SK-N-SH (cell line): ENCODE measurements at regions not wholly inside any gene's neighbourhood (a gene's known extent, or its start where the extent isn't known, plus 50 kb on each side); places are given as distances from the start of the nearest gene placed in this dataset.

Experiments used
- CTCF ChIA-PET: fragments of 300-600, 350-600 bp; formaldehyde crosslinking; extraction: SDS; loops from one replicate; lab custom pipeline; 2021; lab: Yijun Ruan, JAX
- POLR2A ChIA-PET: fragments of 350-600 bp; sonication (Branson Sonifier 250); formaldehyde crosslinking; extraction: SDS; loops from one replicate; lab custom pipeline; 2020; ENCODE audit warnings: antibody characterized with exemption, inconsistent platforms; lab: Yijun Ruan, JAX
- DNase-seq: peaks from one replicate; pipeline ENCODE4 v3.0.0; 2012
- H2AFZ ChIP-seq: fragments of 200-600 bp; sonication (generic); 2 replicates; pipeline ENCODE4 v1.8.1; 2016; ENCODE audit warnings: antibody characterized with exemption, mild to moderate bottlenecking, low read depth
- H3F3A ChIP-seq: fragments of 200-600 bp; sonication (generic); replicated peaks from 2 replicates; pipeline ENCODE3; 2016; ENCODE audit warnings: antibody characterized with exemption, mild to moderate bottlenecking; ENCODE audit not compliant: insufficient read depth
- H3K27ac ChIP-seq, 2 experiments: fragments of 200-500 bp in 1 of 2; fragments of 200-600 bp in 1 of 2; sonication (Bioruptor generic) in 1 of 2; sonication (generic), shearing (Covaris generic) in 1 of 2; 2 replicates each; pipeline versions ENCODE4 v1.5.1 to v1.6.1; 2014 to 2016; ENCODE audit warnings: low read depth in 2 of 2, inconsistent platforms in 1 of 2, low read length in 1 of 2, mild to moderate bottlenecking in 1 of 2, mixed read lengths in 1 of 2
- H3K27me3 ChIP-seq: fragments of 200-600 bp; sonication (generic), shearing (Covaris generic); 2 replicates; pipeline ENCODE4 v1.6.1; 2016; ENCODE audit warnings: mixed run types; ENCODE audit not compliant: insufficient read depth
- H3K36me3 ChIP-seq, 2 experiments: fragments of 200-500 bp in 1 of 2; fragments of 200-600 bp in 1 of 2; sonication (Bioruptor generic) in 1 of 2; sonication (generic) in 1 of 2; replicated peaks in 1 of 2; 2 replicates each; pipeline versions ENCODE3 to v1.5.1; 2014 to 2016; ENCODE audit warnings: low read length in 1 of 2, mild to moderate bottlenecking in 1 of 2; ENCODE audit not compliant: insufficient read depth in 2 of 2, control insufficient read depth in 1 of 2
- H3K4me1 ChIP-seq, 2 experiments: fragments of 200-500 bp in 1 of 2; fragments of 200-600 bp in 1 of 2; sonication (Bioruptor generic) in 1 of 2; sonication (generic), shearing (Covaris generic) in 1 of 2; 2 replicates each; pipeline versions ENCODE4 v1.5.1 to v1.6.1; 2014 to 2016; ENCODE audit warnings: low read depth in 1 of 2, low read length in 1 of 2, mixed run types in 1 of 2; ENCODE audit not compliant: insufficient read depth in 2 of 2, control insufficient read depth in 1 of 2
- H3K4me2 ChIP-seq: fragments of 200-600 bp; sonication (generic), shearing (Covaris generic); 2 replicates; pipeline ENCODE4 v1.6.1; 2017; ENCODE audit warnings: mixed run types
- H3K4me3 ChIP-seq, 2 experiments: fragments of 200-500 bp in 1 of 2; fragments of 200-600 bp in 1 of 2; sonication (Bioruptor generic) in 1 of 2; sonication (generic), shearing (Covaris generic) in 1 of 2; 2 replicates each; pipeline versions ENCODE4 v1.5.1 to v1.8.1; 2014 to 2016; ENCODE audit warnings: low read depth in 2 of 2, inconsistent platforms in 1 of 2, low read length in 1 of 2, mild to moderate bottlenecking in 1 of 2, mixed read lengths in 1 of 2, moderate library complexity in 1 of 2
- H3K79me2 ChIP-seq: fragments of 200-600 bp; sonication (generic); 2 replicates; pipeline ENCODE4 v1.8.1; 2017; ENCODE audit warnings: mild to moderate bottlenecking; ENCODE audit not compliant: insufficient read depth
- H3K9ac ChIP-seq: fragments of 200-600 bp; sonication (generic); 2 replicates; pipeline ENCODE4 v1.6.1; 2017; ENCODE audit warnings: mixed run types
- H3K9me2 ChIP-seq: fragments of 200-600 bp; sonication (generic); 2 replicates; pipeline ENCODE4 v1.6.1; 2017; ENCODE audit warnings: mixed run types
- H3K9me3 ChIP-seq: fragments of 200-600 bp; sonication (generic); 2 replicates; pipeline ENCODE4 v1.6.1; 2017; ENCODE audit warnings: mixed run types, mild to moderate bottlenecking, moderate library complexity
- H4K20me1 ChIP-seq: fragments of 200-600 bp; sonication (generic); 2 replicates; pipeline ENCODE4 v1.6.1; 2017; ENCODE audit warnings: mild to moderate bottlenecking, mixed run types; ENCODE audit not compliant: insufficient read depth
- CHD2 ChIP-seq: fragments of 150-350 bp; IDR thresholded peaks from 2 replicates; pipeline ENCODE4 v1.6.1; 2018; ENCODE audit warnings: low read length; ENCODE audit not compliant: partially characterized antibody
- ELF1 ChIP-seq: IDR thresholded peaks from 2 replicates; pipeline ENCODE4 v1.4.0; 2012
- EZH2phosphoT487 ChIP-seq: fragments of 200-600 bp; sonication (generic); IDR thresholded peaks from 2 replicates; pipeline ENCODE4 v1.6.1; 2017; ENCODE audit warnings: low read depth, mixed run types, mild to moderate bottlenecking, antibody characterized with exemption, moderate library complexity, borderline replicate concordance
- FOSL2 ChIP-seq: IDR thresholded peaks from 2 replicates; pipeline ENCODE4 v1.4.0; 2012; ENCODE audit warnings: low read depth, mild to moderate bottlenecking, moderate library complexity, borderline replicate concordance
- GATA2 ChIP-seq: sonication (generic); formaldehyde crosslinking; IDR thresholded peaks from 2 replicates; pipeline ENCODE4 v1.5.0; 2020; ENCODE audit warnings: mild to moderate bottlenecking, missing genetic modification reagents
- MEF2A ChIP-seq: IDR thresholded peaks from 2 replicates; pipeline ENCODE4 v1.4.0; 2012; ENCODE audit warnings: low read depth, borderline replicate concordance
- MXI1 ChIP-seq: IDR thresholded peaks from 2 replicates; pipeline ENCODE4 v1.6.1; 2012; ENCODE audit warnings: mild to moderate bottlenecking, low read depth, low read length, improper control_type of control experiment
- NFIC ChIP-seq: IDR thresholded peaks from 2 replicates; pipeline ENCODE4 v1.4.0; 2012; ENCODE audit warnings: borderline replicate concordance
- NRF1 ChIP-seq: IDR thresholded peaks from 2 replicates; pipeline ENCODE4 v1.6.1; 2012; ENCODE audit warnings: low read depth, mild to moderate bottlenecking, low read length
- POLR2AphosphoS5 ChIP-seq: IDR thresholded peaks from 2 replicates; pipeline ENCODE4 v1.6.1; 2012; ENCODE audit warnings: low read depth, low read length
- RCOR1 ChIP-seq: fragments of 150-350 bp; IDR thresholded peaks from 2 replicates; pipeline ENCODE4 v1.6.1; 2017; ENCODE audit warnings: antibody characterized with exemption, low read length
- REST ChIP-seq: IDR thresholded peaks from 2 replicates; pipeline ENCODE4 v1.6.1; 2012; ENCODE audit warnings: mild to moderate bottlenecking, low read depth, low read length, moderate library complexity
- RXRA ChIP-seq: IDR thresholded peaks from 2 replicates; pipeline ENCODE4 v1.4.0; 2012; ENCODE audit warnings: low read depth, mild to moderate bottlenecking, borderline replicate concordance
- SMC3 ChIP-seq: IDR thresholded peaks from 2 replicates; pipeline ENCODE4 v1.6.1; 2012; ENCODE audit warnings: low read depth, low read length, improper control_type of control experiment
- TAF1 ChIP-seq: IDR thresholded peaks from 2 replicates; pipeline ENCODE4 v1.6.1; 2012; ENCODE audit warnings: low read depth, mild to moderate bottlenecking, low read length, moderate library complexity, borderline replicate concordance
- TEAD4 ChIP-seq: IDR thresholded peaks from 2 replicates; pipeline ENCODE4 v1.4.0; 2012; ENCODE audit warnings: mild to moderate bottlenecking, borderline replicate concordance; ENCODE audit not compliant: insufficient read depth
- WGBS: methylation state at CpG from one replicate; pipeline ENCODE4 v1.1.6; 2017; ENCODE audit warnings: low lambda C conversion rate; 5-methylcytosine and 5-hydroxymethylcytosine counted together
- TF ChIP-seq, protein P1 (sequence below): fragments of 200-600 bp; sonication (generic); IDR thresholded peaks from 2 replicates; pipeline ENCODE4 v1.6.1; 2017; ENCODE audit warnings: antibody characterized with exemption, mild to moderate bottlenecking, moderate library complexity

DNA sequence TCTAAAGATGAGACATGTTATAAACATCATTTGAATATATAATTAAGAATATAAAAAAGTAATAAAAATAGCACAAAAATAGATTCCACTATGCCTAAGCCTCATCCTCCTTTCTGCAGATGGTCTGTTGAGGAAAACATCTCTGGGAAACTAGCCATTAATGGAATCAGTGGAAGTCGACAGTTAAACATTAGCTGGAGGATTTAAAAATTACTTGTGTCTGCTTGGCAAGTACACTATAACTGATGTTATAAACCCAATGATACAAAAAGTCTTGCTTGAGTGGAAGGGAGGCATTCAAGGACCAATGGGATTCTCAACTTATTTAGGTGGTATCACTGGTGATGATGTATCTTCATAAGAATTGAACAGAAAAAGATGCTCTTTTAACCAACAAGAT lies 1598.3 kb downstream of the PCDH18 start:
- WGBS = 9% methylated on average over 1 of the region's 1 CpG
- POLR2A ChIA-PET = no interaction called here
- no peaks in the 10 kb centered on the region for H3K36me3 ChIP-seq
- H3K9me2 ChIP-seq = no peaks in the 10 kb centered on the region
- no peak overlapping the region for H2AFZ ChIP-seq
- no peaks in the 10 kb centered on the region for H3K4me1 ChIP-seq
- no peak for DNase-seq
- no peaks in the 10 kb centered on the region for H3K9me3 ChIP-seq
- no peak for TF ChIP-seq MEF2A
- no peak for TF ChIP-seq FOSL2
- no peak for TF ChIP-seq TEAD4
- TF ChIP-seq, all 33 proteins: peak for 0
- H4K20me1 ChIP-seq = no peaks in the 10 kb centered on the region
- no peak overlapping the region for H3K4me2 ChIP-seq
- no peak overlapping the region for H3K9ac ChIP-seq
- H3F3A ChIP-seq = no peaks in the 10 kb centered on the region
- H3K27me3 ChIP-seq = no peaks in the 10 kb centered on the region
- H3K79me2 ChIP-seq = no peaks in the 10 kb centered on the region
- H3K4me3 ChIP-seq = no peak overlapping the region
- H3K27ac ChIP-seq = no peak overlapping the region
- CTCF ChIA-PET = no interaction called here

- H3K36me3 ChIP-seq = no peaks in the 10 kb centered on the region
- H3K27me3 ChIP-seq = no peaks in the 10 kb centered on the region
- H3K79me2 ChIP-seq = no peaks in the 10 kb centered on the region
- H3K4me2 ChIP-seq = no peak overlapping the region
- CTCF ChIA-PET = interaction anchor here (1.5 kb wide), 1 partner anchor 10 kb away, joined by 3 read pairs; no protein-coding TSS in a partner anchor
- no peak overlapping the region for H3K27ac ChIP-seq
- no peak overlapping the region for H3K9ac ChIP-seq
- H3F3A ChIP-seq = no peaks in the 10 kb centered on the region
- H3K4me3 ChIP-seq = no peak overlapping the region
- H3K9me3 ChIP-seq = no peaks in the 10 kb centered on the region
- no peaks in the 10 kb centered on the region for H3K4me1 ChIP-seq
- POLR2A ChIA-PET = no interaction called here
- no peak overlapping the region for H2AFZ ChIP-seq
- H3K9me2 ChIP-seq = no peaks in the 10 kb centered on the region
- TF ChIP-seq NFIC (no peak), ELF1 (no peak), CHD2 (no peak), EZH2phosphoT487 (no peak), MXI1 (no peak), RCOR1 (no peak), NRF1 (no peak), REST (no peak), SMC3 (no peak), TEAD4 (no peak), GATA2 (CRISPR knock-in tag) (no peak), RXRA (no peak), TAF1 (no peak), POLR2AphosphoS5 (no peak)
- TF ChIP-seq, protein P1, sequence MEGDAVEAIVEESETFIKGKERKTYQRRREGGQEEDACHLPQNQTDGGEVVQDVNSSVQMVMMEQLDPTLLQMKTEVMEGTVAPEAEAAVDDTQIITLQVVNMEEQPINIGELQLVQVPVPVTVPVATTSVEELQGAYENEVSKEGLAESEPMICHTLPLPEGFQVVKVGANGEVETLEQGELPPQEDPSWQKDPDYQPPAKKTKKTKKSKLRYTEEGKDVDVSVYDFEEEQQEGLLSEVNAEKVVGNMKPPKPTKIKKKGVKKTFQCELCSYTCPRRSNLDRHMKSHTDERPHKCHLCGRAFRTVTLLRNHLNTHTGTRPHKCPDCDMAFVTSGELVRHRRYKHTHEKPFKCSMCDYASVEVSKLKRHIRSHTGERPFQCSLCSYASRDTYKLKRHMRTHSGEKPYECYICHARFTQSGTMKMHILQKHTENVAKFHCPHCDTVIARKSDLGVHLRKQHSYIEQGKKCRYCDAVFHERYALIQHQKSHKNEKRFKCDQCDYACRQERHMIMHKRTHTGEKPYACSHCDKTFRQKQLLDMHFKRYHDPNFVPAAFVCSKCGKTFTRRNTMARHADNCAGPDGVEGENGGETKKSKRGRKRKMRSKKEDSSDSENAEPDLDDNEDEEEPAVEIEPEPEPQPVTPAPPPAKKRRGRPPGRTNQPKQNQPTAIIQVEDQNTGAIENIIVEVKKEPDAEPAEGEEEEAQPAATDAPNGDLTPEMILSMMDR = no peak
- no peaks in the 10 kb centered on the region for H4K20me1 ChIP-seq
- DNase-seq = no peak
Measured at GRCh38 chr4:135927651-135928050, 1604.6 kb downstream of the PCDH18 start.
